ENCODE measurements at regions not wholly inside any gene's neighbourhood (a gene's known extent, or its start where the extent isn't known, plus 50 kb on each side); places are given as distances from the start of the nearest gene placed in this dataset.

DNA sequence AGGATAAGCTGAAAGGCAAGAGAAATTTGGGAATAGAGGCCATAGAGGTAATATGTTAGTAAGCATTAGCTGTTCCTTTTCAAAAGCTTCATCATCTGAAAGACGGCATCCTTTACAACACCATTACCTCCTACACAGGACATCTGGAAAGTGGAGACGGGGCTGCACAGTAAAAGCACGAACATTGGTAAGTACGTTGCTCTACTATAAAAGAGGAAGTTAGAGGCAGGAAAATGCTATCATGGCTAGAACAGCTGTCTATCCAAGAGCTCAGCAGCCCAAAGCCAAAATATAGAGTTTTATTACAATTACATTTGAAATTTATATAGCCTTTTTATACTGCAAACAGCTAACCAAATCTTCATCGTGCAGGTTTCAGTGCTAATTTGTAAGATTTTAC, 172.3 kb upstream of the GRIP1 start:
- TF ChIP-seq, protein P1, sequence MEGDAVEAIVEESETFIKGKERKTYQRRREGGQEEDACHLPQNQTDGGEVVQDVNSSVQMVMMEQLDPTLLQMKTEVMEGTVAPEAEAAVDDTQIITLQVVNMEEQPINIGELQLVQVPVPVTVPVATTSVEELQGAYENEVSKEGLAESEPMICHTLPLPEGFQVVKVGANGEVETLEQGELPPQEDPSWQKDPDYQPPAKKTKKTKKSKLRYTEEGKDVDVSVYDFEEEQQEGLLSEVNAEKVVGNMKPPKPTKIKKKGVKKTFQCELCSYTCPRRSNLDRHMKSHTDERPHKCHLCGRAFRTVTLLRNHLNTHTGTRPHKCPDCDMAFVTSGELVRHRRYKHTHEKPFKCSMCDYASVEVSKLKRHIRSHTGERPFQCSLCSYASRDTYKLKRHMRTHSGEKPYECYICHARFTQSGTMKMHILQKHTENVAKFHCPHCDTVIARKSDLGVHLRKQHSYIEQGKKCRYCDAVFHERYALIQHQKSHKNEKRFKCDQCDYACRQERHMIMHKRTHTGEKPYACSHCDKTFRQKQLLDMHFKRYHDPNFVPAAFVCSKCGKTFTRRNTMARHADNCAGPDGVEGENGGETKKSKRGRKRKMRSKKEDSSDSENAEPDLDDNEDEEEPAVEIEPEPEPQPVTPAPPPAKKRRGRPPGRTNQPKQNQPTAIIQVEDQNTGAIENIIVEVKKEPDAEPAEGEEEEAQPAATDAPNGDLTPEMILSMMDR (IDR thresholded peaks at IDR 0.05), result no peak
- Histone ChIP-seq H3K36me3 (no peaks in the 10 kb centered on the region), H3K9me3 (no peaks in the 10 kb centered on the region), H3K4me3 (ENCODE audit: low read depth in 1 of 2, low read length in 1 of 2) (no peak overlapping the region), H3K27me3 (no peaks in the 10 kb centered on the region), H3K4me1 (ENCODE audit: control insufficient read depth in 1 of 2, insufficient read depth in 1 of 2, low read depth in 1 of 2, low read length in 1 of 2) (no peaks in the 10 kb centered on the region), H3K27ac (no peak overlapping the region)

DNA sequence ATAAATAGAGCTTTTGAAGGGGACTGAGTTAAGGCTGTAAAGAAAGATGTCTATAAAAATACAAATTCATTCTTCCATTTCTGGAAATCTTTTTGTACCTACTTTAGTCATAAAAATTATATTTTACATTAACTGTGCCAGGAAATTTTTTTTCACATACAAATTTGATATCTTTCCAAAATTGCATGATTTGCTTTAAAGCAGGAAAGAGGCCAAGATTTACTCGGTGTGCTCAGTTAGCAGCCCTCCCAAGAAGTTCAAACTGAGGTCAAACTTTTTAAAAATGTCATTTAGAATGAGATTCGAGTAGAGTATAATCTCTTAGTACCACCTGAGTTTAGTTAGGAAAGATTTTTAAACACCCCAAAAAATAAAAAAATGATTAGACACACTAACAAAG, 173.2 kb upstream of the GRIP1 start:
- H3K4me3 ChIP-seq (ENCODE audit: low read depth in 1 of 2, low read length in 1 of 2), result no peak overlapping the region
- H3K27me3 ChIP-seq, result no peaks in the 10 kb centered on the region
- no peaks in the 10 kb centered on the region for H3K36me3 ChIP-seq
- TF ChIP-seq, protein P1 (IDR thresholded peaks at IDR 0.05), result no peak
- no peaks in the 10 kb centered on the region for H3K4me1 ChIP-seq (ENCODE audit: control insufficient read depth in 1 of 2, insufficient read depth in 1 of 2, low read depth in 1 of 2, low read length in 1 of 2)
- no peak overlapping the region for H3K27ac ChIP-seq
- H3K9me3 ChIP-seq, result no peaks in the 10 kb centered on the region

DNA sequence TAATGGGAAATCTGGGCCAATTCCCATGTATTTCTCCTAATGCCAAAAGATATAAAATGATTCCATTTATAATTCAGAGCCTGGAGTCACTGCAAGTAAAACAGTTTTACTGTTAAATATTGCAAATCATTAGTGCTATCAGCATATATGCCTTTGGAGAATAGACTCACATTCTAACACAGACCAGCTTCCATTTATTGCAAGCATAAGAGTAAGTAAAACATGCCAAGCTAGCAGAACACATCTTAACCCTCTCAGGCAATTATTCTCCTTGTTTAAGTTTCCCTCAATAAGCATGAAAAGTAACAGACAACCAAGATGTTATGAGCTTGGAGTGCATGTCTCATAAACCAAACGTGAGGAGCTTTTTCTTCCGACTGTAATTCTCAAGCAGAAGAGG, 173.9 kb upstream of the GRIP1 start:
- Histone ChIP-seq H3K27ac (no peak overlapping the region), H3K4me3 (ENCODE audit: low read depth in 1 of 2, low read length in 1 of 2) (no peak overlapping the region), H3K9me3 (no peaks in the 10 kb centered on the region), H3K4me1 (ENCODE audit: control insufficient read depth in 1 of 2, insufficient read depth in 1 of 2, low read depth in 1 of 2, low read length in 1 of 2) (no peaks in the 10 kb centered on the region), H3K27me3 (no peaks in the 10 kb centered on the region), H3K36me3 (no peaks in the 10 kb centered on the region)
- TF ChIP-seq, protein P1 (IDR thresholded peaks at IDR 0.05), result no peak

DNA sequence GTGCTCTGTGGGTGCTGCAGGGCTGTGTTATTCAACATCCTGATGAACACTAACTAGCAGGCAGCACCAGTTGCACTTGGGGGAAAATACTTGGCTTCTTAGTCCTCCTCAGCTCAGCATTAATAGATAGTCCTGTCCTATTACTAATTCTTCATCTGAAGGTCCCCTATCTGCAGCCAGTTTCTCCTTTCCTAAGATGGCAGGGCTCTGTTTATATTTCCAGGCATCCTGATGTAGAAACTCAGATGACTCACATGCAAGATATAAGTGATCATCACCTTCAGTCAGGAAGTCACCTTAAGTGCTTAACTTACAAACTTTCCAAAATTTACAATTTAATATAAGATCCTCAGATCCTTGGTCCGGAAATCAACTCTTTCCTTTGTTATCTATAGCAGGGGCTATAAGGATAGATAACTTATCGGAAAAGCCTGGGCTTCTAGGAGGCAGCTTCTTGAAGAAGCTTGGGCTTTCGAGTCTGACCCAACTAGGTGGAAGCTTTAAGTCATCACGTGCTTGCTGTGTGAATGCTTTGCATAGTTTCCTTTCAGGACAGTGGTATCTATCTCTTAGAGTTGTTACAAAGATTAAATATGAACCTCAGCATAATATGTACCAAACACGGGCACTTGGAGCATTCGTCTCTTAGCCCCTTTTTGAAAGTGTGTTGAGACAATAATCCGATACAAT, 181.0 kb upstream of the GRIP1 start:
- no peak overlapping the region for H3K4me3 ChIP-seq (ENCODE audit: low read depth in 1 of 2, low read length in 1 of 2)
- no peaks in the 10 kb centered on the region for H3K4me1 ChIP-seq (ENCODE audit: control insufficient read depth in 1 of 2, insufficient read depth in 1 of 2, low read depth in 1 of 2, low read length in 1 of 2)
- no peak overlapping the region for H3K27ac ChIP-seq
- TF ChIP-seq, protein P1 (IDR thresholded peaks at IDR 0.05), result no peak
- no peaks in the 10 kb centered on the region for H3K27me3 ChIP-seq
- H3K9me3 ChIP-seq, result no peaks in the 10 kb centered on the region
- no peaks in the 10 kb centered on the region for H3K36me3 ChIP-seq

DNA sequence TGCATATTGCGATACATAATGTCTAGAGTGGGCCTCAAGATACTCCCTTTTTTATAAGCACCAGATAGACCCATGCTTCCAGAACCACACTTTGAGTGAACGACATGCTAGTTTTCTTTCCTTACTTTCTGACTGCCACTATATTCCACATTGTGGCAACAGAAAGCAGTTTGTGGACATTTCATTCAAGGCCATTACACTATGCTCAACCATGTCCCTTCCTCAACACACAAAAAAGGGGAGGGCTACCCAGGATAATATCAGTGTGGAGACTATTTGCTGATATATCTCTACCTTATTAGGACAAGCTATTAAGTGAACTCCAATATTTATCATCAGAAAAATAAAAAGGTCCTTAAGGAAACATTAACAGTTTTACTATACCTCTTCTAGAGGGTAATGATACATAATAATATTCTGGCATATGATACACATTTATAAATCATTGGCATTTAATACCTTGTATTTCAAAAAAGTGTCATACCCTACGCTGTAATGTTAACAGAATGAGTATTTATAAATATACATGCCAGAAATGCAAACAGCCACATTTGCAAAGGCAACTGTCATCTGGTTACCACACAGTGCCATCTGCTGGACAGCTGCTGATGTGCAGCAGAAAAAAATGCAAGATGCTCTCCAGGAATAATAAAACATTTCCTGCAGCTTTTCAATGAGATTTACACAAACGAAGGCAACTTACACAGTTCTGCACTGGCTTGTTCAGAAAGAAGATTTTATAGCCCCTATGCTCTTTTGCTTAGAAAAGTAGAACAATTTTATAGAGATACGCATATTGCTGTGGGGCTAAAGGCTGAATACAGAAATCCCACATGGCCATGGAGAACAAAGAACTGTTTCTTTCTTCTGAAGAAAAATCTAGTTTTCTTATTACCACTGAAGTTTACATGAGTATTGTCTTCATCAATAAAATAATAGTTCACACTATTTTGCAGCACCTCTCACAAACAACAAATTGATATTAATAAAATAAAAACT, 182.2 kb upstream of the GRIP1 start:
- Histone ChIP-seq H3K27me3 (no peaks in the 10 kb centered on the region), H3K4me1 (ENCODE audit: control insufficient read depth in 1 of 2, insufficient read depth in 1 of 2, low read depth in 1 of 2, low read length in 1 of 2) (no peaks in the 10 kb centered on the region), H3K27ac (no peak overlapping the region), H3K9me3 (no peaks in the 10 kb centered on the region), H3K36me3 (no peaks in the 10 kb centered on the region), H3K4me3 (ENCODE audit: low read depth in 1 of 2, low read length in 1 of 2) (no peak overlapping the region)
- TF ChIP-seq, protein P1 (IDR thresholded peaks at IDR 0.05), result peak; percentile 75
